Bronchial epithelial cell (primary cell): ENCODE measurements at regions not wholly inside any gene's neighbourhood (a gene's known extent, or its start where the extent isn't known, plus 50 kb on each side); places are given as distances from the start of the nearest gene placed in this dataset.

ENCODE experiments used
- DNase-seq: peaks from one replicate; pipeline ENCODE4 v3.0.0-alpha.2; 2010; ENCODE audit warnings: low read depth
- FAIRE-seq: peaks from 2 replicates; lab custom pipeline; 2011; peaks lifted over from hg19 to GRCh38; lab: Jason Lieb, UNC
- H3K27me3 ChIP-seq: 2 replicates; pipeline ENCODE4 v1.5.1; 2011; ENCODE audit warnings: low read length; ENCODE audit not compliant: control insufficient read depth, insufficient read depth
- H3K36me3 ChIP-seq: 2 replicates; pipeline ENCODE4 v1.5.1; 2011; ENCODE audit warnings: low read length; ENCODE audit not compliant: control insufficient read depth, insufficient read depth
- H3K4me3 ChIP-seq: 2 replicates; pipeline ENCODE4 v1.5.1; 2011; ENCODE audit warnings: mild to moderate bottlenecking, low read depth, low read length, control low read depth
- TF ChIP-seq, protein P1 (sequence below): IDR thresholded peaks from 2 replicates; pipeline ENCODE4 v1.5.1; 2011; ENCODE audit warnings: mild to moderate bottlenecking, moderate library complexity, low read length, control low read depth, inconsistent platforms; ENCODE audit not compliant: insufficient read depth, severe bottlenecking

DNA sequence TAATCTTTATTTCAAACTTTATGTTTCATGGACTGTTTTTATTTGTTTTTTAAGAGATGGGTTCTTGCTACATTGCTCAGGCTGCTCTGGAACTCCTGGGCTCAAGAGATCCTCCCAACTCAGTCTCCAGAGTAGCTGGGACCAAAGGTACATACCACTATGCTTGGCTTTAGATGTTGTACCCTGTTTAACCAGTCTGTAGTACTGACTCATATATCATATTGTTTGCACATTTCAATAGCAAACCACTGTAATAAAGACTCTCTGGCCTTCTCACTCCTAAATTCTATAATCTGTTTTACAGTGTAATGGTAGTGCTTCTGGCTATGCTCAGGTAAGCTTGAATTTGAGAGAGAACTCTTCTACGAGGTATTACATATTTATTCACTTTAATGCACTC, 413.6 kb upstream of the PCDH15 start:
- peak; percentile 6 for DNase-seq
- FAIRE-seq: no peak

DNA sequence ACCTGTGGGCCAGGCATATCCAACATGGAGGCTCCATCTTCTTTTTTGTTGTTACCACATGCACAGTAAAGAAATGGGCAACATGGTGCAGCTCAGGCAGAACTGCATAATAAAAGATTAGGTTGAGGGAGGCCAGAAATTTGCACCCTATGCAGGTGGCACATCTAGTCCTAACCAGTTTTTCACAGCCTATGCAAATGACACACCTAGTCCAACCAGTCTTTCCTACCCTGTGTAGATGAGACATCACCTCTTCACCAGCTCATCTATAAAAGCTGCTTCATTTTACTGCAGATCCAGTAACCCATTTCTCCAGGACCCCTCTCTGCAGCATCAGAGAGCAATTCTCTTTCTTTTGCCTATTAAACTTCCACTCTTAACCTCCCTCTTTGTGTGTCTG, 411.0 kb upstream of the PCDH15 start:
- Histone ChIP-seq H3K4me3 (no peak overlapping the region), H3K27me3 (no peaks in the 10 kb centered on the region), H3K36me3 (no peaks in the 10 kb centered on the region)
- peak; percentile 4 for DNase-seq
- no peak for FAIRE-seq
- TF ChIP-seq, protein P1, sequence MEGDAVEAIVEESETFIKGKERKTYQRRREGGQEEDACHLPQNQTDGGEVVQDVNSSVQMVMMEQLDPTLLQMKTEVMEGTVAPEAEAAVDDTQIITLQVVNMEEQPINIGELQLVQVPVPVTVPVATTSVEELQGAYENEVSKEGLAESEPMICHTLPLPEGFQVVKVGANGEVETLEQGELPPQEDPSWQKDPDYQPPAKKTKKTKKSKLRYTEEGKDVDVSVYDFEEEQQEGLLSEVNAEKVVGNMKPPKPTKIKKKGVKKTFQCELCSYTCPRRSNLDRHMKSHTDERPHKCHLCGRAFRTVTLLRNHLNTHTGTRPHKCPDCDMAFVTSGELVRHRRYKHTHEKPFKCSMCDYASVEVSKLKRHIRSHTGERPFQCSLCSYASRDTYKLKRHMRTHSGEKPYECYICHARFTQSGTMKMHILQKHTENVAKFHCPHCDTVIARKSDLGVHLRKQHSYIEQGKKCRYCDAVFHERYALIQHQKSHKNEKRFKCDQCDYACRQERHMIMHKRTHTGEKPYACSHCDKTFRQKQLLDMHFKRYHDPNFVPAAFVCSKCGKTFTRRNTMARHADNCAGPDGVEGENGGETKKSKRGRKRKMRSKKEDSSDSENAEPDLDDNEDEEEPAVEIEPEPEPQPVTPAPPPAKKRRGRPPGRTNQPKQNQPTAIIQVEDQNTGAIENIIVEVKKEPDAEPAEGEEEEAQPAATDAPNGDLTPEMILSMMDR: no peak

More for the DNA sequence above, 413.6 kb upstream of the PCDH15 start:
- Histone ChIP-seq H3K27me3 (no peaks in the 10 kb centered on the region), H3K36me3 (no peaks in the 10 kb centered on the region), H3K4me3 (no peak overlapping the region)
- TF ChIP-seq, protein P1: no peak

DNA sequence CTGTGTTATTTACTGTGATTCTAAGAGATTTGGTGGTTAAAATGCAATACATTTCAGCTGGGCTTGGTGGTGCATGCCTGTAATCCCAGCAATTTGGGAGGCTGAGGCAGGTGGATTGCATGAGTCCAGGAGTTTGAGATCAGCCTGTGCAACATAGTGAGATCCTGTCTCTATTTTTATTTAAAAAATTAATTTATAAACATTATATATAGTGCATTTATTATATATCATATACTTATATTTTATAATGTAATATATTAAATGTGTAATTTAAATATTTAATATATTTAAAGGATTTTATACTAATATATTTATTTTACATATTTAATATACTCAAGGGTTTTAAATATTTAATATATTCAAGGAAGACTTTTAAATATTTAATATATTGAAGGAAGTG, 402.8 kb upstream of the PCDH15 start:
- Histone ChIP-seq H3K27me3 (no peaks in the 10 kb centered on the region), H3K4me3 (no peak overlapping the region), H3K36me3 (no peaks in the 10 kb centered on the region)
- TF ChIP-seq, protein P1: no peak
- DNase-seq (no peak), FAIRE-seq (no peak)

DNA sequence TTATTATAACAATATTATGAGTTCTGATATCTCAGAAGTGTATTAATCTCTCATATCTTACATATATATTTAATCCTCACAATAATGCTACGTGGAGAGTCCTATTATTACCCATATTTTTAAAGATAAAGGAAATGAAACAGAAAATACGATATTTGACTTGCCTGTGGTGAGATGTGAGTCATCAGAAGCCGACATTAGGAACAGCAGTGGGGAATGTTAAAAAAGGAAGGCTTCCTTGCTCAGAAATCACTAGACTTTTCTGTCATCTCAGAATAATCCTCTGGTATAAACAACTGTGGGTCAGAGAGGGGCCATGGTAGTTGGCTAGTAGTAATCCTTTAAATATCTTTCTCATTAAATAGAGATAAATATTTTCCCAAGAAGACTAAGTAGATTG, 402.3 kb upstream of the PCDH15 start:
- TF ChIP-seq, protein P1: no peak
- no peak for FAIRE-seq
- H3K36me3 ChIP-seq: no peaks in the 10 kb centered on the region

DNA sequence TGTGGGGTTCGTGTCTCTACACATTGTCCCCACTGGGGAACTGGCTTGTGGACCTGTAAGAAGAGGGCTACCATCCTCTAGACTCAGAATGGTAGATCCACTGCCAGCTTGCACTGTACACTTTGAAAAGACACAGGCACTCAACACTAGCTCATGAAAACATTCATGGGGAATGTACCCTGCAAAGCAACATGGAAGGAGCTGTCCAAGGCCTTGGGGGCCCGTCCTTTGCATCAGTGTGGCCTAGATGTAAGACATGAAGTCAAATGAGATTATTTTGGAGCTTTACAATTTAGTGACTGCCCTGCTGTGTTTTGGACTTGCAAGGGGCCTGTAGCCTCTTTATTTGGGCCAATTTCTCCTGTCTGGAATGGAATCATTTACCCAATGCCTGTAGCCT, 399.0 kb upstream of the PCDH15 start:
- H3K27me3 ChIP-seq: no peaks in the 10 kb centered on the region
- H3K36me3 ChIP-seq: no peaks in the 10 kb centered on the region
- TF ChIP-seq, protein P1: no peak
- no peak overlapping the region for H3K4me3 ChIP-seq
- FAIRE-seq (no peak), DNase-seq (no peak)

More for the DNA sequence above, 402.3 kb upstream of the PCDH15 start:
- Histone ChIP-seq H3K27me3 (no peaks in the 10 kb centered on the region), H3K4me3 (no peak overlapping the region)
- DNase-seq: no peak

DNA sequence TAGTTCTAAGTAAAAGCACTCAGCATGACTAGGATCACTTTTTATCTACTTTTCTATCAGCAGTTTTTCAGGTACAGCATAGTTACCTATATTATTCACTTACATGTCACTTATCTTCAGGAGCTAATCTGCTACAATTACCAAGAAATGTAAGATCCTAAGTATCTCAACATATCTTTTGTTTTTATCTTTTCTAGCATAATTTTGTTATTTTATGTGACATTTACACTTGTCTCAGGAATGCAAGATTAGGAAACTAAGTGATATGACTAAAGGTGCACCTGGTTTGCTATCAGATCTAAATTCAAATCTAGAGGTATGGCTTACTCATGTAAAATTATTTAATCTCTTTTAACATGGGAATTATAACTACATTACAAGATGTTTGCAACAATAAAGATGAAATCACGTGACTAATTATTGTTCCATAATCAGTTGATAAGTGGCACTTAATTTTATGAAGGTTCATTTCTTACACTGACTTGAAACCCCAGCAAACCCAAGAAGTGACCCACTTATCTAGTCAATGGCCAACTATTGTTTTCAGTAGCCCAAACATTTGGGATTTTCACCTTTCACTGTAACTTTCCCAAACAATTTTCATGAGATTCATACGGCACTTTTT, 390.3 kb upstream of the PCDH15 start:
- no peak overlapping the region for H3K4me3 ChIP-seq
- TF ChIP-seq, protein P1: no peak
- no peaks in the 10 kb centered on the region for H3K27me3 ChIP-seq
- no peak for FAIRE-seq
- H3K36me3 ChIP-seq: no peaks in the 10 kb centered on the region
- DNase-seq: no peak
